AG10803 (cell line): ENCODE measurements at regions not wholly inside any gene's neighbourhood (a gene's known extent, or its start where the extent isn't known, plus 50 kb on each side); places are given as distances from the start of the nearest gene placed in this dataset.

Experiments
- DNase-seq: peaks from one replicate; pipeline ENCODE4 v3.0.0; 2010; ENCODE audit warnings: low read depth
- H3K4me3 ChIP-seq: 2 replicates; pipeline ENCODE4 v1.5.1; 2011; ENCODE audit warnings: mild to moderate bottlenecking, low read length, control low read depth
- CTCF ChIP-seq: conservative IDR thresholded peaks from 2 replicates; pipeline ENCODE4 v1.5.1; 2011; ENCODE audit warnings: mild to moderate bottlenecking, low read length, control low read depth, inconsistent platforms

GRCh38 chr4:92252846-92253245 is 50.9 kb upstream of the GRID2 start:
- H3K4me3 ChIP-seq: no peak overlapping the region
- no peak for DNase-seq
- no peak for TF ChIP-seq CTCF

GRCh38 chr4:92253550-92253949 is 50.2 kb upstream of the GRID2 start:
- no peak for TF ChIP-seq CTCF
- no peak for DNase-seq

More at GRCh38 chr4:92253550-92253949, 50.2 kb upstream of the GRID2 start:
- H3K4me3 ChIP-seq: no peak overlapping the region
